ENCODE measurements at regions not wholly inside any gene's neighbourhood (a gene's known extent, or its start where the extent isn't known, plus 50 kb on each side); places are given as distances from the start of the nearest gene placed in this dataset.

GRCh38 chr2:150571121-150571520 is 83.7 kb upstream of the RND3 start:
- DNase-seq = peak; percentile 49

DNA sequence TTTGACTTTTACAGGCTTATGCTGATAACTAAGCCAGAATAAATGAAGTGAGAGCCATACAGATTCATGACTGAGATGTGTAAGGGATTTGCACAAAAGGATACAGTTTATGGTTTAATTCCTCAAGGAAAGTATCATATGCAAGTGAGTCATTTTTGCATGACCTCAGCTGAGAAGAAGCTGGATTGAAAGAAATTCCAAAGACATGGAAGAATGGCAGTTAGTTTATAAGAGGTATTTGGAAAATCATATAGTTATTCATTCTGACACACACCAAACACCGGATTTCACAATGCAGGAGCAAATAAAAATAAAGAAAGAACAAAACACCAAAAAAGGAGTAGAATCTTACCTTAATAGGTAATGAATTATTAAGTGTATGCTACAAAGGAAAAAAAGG is 83.2 kb upstream of the RND3 start:
- DNase-seq = peak; percentile 96

- no peak for DNase-seq
These were observed 82.3 kb upstream of the RND3 start for GRCh38 chr2:150569761-150570160.

DNA sequence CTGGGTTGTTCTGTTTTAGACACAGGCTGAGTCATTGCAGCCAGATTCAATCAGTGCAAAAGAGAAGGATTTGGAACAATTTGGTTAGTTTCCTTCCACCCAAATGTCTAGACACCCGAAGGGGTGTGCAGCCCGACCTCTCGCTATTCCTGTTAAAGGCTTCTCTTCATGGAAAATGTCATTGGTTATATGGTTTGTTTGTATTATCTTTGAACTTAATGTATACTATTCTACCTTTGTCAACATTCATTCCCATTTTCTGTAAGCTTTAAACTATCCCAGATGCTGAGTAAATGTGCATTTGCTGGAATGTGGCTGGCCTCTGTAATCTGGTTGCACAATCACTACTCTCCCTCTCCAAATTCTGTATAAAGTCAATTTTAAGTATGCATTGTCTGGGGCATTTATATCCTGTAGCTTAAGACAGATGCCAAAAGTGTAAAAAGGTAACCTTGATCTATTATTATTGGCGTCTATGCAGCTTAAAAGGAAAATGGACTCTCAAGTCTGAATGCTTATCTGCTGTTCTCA is 80.4 kb upstream of the RND3 start:
- DNase-seq = peak; percentile 80

DNA sequence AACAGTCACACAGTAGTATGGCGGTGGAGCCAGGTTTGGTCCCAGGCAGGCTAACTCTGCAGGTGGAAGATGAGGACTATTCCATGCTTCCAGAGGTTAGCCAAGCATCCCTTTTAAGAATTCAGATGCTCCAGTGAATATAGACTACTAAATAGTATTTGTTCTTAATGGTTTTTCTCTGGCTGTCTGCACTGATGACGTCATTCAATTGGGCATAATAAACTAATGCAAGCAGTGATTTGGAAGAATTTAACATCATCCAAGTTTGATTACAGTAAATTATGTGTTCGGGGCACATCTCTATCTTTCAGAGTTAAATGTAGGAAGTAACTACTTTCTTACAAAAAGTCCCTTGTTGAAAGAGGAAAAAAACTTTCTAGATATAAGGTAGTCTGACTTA is 78.8 kb upstream of the RND3 start:
- no peak for DNase-seq

GRCh38 chr2:150561076-150561475 is 73.6 kb upstream of the RND3 start:
- no peak for DNase-seq

DNA sequence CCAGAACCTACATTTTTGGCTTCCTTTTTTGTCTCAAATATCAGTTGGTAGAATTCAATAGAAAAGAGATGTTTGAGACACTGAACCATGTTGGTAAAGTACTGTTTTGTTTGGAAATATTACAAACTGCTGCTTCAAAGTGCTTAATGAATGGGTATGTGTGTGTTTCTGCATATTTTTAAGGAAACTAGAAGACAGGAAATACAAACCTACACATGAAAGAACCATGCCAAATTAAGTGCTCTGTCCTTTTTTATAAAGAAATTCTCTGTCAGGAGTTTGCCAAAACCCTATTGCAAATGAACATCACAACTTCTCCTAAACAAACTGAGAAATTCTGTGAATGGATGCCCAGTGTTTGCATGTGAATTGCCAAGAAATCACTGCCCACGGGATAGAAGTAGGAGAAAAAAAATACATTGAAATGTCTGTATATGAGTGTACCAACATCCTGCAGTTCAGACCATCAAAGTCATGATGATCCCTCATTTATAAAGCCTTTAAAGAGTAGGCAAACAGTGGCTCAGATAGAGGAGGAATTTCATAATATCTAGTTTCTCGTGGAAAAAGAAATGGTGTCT is 69.6 kb upstream of the RND3 start:
- no peak for DNase-seq

DNA sequence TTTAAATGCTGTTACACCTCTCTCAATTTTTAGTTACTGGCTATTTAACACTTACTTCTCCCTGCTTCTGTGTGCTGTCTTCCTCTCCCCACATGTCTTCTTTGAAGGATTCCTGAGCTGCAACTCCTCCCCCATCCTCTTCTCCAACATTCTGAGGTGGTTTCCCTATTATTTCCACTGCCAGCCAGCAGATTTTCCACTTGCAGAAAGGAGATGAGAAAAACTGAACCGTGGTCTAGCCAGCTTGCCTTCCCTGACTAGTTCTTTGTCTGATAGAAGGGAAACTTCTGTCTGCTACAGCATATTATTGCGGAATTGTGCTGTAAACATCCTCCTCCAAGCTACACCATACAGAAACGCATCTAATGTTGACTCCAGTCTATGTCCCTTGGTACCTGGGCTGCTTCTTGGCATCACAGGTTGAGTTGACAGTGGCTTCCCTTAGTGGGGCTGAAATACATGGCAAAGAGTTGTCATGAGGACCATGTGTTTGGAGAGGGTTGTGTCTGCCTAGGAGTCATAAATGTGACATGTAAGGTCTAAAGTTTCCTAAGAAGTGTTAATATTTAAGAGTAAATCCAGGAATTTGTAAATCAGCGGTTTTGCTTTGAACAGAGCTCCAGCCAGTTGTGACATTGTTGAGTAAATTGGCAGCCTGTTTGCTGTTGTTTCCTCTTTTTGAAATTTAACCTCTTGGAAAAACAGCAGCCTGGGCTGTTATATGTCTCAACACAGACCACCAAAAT is 68.3 kb upstream of the RND3 start:
- DNase-seq = no peak

- no peak for DNase-seq
These were observed 66.6 kb upstream of the RND3 start for GRCh38 chr2:150554046-150554445.

DNA sequence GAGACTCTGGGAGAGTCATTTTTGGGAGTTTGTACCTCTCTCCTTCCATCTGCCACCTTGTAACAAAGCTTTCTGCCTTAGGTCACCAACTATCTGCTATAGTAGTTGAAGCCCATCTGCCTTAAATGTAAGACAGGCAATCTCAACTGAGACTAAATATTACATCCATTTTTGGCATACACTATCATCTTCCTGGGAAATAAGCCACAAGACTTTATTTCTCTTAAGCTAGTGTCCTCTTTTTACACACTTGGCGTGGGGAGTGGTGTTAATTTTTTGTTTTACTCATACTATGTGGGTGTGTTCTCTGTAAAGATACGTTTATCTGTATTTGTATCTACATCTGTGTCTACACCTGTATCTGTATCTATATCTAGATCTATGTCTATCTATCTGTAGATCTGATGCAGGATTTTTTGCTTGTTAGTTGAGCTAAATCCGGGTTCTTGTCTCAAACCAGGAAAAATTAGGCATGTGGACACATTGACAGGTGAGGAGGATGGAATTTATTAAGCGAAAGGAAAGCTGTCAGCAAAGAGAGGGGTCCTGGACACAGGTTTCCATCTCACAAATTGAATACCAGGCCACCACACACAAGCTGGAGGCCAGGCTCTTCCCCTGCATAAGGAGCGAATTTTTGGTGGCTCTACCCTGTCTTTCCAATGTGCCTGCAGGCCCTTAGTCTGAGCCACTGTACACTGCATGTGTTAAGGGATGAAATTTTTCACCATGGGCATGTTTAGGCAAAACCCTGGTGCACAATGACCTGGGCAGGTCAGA is 64.8 kb upstream of the RND3 start:
- no peak for DNase-seq

GRCh38 chr2:150549381-150549780 is 61.9 kb upstream of the RND3 start:
- DNase-seq = no peak

DNA sequence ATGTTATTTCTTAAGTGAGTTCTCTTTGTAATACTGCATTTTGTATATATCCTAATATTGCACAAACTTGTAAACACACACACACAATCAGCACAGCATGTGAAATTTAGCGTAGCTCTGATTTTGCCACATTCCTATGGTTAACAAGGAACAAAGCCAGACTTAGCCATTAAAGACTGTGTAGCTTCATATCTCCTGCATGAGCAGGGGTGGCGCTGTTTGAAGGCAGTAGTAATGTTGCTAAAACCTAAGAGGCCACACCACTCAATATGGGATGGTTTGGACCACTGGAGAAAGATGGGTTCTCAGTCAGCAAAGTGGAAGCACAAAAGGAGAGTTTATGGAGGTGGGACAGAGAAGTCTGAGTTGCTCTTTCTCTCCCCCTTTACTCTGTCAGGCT is 61.1 kb upstream of the RND3 start:
- DNase-seq = peak; percentile 35

GRCh38 chr2:150545916-150546315 is 58.4 kb upstream of the RND3 start:
- DNase-seq = no peak

- no peak for DNase-seq
These were observed 57.3 kb upstream of the RND3 start for GRCh38 chr2:150544731-150545130.

DNA sequence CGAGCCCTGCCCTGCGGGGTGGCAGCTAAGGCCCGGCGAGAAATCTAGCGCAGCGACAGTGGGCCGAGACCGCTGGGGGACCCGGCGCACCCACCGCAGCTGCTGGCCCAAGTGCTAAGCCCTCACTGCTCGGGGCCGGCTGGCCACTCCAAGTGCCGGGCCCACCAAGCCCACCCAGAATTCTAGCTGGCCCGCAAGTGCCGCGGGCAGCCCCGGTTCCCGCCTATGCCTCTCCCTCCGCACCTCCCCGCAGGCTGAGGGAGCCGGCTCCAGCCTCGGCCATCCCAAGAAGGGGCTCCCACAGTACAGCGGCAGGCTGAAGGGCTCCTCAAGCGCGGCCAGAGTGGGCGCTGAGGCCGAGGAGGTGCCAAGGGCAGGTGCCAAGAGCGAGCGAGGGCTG is 55.2 kb upstream of the RND3 start:
- no peak for DNase-seq

DNA sequence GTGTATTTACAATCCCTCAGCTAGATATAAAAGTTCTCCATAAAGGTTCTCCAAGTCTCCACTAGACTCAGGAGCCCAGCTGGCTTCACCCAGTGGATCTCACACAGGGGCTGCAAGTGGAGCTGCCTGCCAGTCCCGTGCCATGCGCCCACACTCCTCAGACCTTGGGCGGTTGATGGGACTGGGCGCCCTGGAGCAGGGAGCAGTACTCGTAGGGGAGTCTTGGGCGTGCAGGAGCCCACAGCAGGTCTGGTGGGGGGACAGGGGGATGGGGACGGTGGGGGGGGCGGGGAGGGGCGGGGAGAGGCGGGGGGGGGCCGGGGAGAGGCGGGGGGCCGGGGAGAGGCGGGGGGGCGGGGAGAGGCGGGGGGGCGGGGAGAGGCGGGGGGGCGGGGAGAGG is 54.7 kb upstream of the RND3 start:
- DNase-seq = no peak

DNA sequence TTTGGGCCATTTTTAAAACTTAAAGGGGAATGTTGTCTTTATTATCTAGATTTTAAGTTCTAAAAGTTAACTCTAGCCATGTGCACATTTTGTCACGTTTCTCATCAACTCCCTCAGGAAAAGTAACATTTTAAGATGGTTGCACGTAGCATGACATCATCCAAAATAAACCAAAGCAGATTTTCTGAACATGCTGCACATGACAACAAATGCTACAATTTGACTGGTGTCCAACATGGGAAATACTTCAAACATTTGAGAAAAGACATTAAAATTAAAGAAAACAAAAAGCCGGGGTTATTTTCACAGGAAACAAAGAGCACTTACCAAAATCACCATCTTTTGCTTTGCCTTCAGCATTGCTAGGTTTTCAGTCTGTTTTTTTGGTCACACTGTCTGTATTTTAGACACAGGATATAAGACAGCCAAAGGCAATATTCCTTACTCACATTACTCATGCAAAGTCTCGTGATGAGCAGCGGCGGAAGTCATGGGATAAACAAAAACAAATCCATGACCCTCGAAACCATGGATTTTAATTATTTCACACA is 51.3 kb upstream of the RND3 start:
- DNase-seq = peak; percentile 71

All from fibroblast of skin of right biceps (primary cell).